ENCODE measurements at regions not wholly inside any gene's neighbourhood (a gene's known extent, or its start where the extent isn't known, plus 50 kb on each side); places are given as distances from the start of the nearest gene placed in this dataset.

- Histone ChIP-seq H3K4me1 (ENCODE audit: control insufficient read depth, extremely low read depth, insufficient read depth, low read length) (no peaks in the 10 kb centered on the region), H3K36me3 (ENCODE audit: control insufficient read depth in 2 of 2, extremely low read depth in 1 of 2, insufficient read depth in 2 of 2, low read length in 2 of 2) (no peaks in the 10 kb centered on the region), H3K27ac (ENCODE audit: control insufficient read depth, insufficient read depth, low read length) (no peak overlapping the region), H3K9ac (ENCODE audit: control insufficient read depth, extremely low read depth, insufficient read depth, low read length) (no peak overlapping the region), H4K20me1 (ENCODE audit: control insufficient read depth, extremely low read depth, insufficient read depth, low read length) (no peaks in the 10 kb centered on the region), H3K9me1 (ENCODE audit: control insufficient read depth, extremely low read depth, insufficient read depth, low read length) (no peaks in the 10 kb centered on the region), H3K79me2 (ENCODE audit: control insufficient read depth, insufficient read depth, low read length) (no peaks in the 10 kb centered on the region), H3K27me3 (ENCODE audit: control insufficient read depth, extremely low read depth, insufficient read depth, low read length) (no peaks in the 10 kb centered on the region), H3K4me3 (ENCODE audit: control insufficient read depth in 2 of 3, extremely low read depth in 1 of 3, insufficient read depth in 2 of 3, low read depth in 1 of 3, low read length in 3 of 3) (no peak overlapping the region), H3K4me2 (ENCODE audit: control insufficient read depth, extremely low read depth, insufficient read depth, low read depth, low read length) (no peak overlapping the region), H2AFZ (ENCODE audit: control insufficient read depth, low read length) (no peak overlapping the region), H3K9me3 (ENCODE audit: control insufficient read depth, low read depth, low read length) (peaks cover 2% of the 10 kb centered on the region)
- TF ChIP-seq, protein P1, sequence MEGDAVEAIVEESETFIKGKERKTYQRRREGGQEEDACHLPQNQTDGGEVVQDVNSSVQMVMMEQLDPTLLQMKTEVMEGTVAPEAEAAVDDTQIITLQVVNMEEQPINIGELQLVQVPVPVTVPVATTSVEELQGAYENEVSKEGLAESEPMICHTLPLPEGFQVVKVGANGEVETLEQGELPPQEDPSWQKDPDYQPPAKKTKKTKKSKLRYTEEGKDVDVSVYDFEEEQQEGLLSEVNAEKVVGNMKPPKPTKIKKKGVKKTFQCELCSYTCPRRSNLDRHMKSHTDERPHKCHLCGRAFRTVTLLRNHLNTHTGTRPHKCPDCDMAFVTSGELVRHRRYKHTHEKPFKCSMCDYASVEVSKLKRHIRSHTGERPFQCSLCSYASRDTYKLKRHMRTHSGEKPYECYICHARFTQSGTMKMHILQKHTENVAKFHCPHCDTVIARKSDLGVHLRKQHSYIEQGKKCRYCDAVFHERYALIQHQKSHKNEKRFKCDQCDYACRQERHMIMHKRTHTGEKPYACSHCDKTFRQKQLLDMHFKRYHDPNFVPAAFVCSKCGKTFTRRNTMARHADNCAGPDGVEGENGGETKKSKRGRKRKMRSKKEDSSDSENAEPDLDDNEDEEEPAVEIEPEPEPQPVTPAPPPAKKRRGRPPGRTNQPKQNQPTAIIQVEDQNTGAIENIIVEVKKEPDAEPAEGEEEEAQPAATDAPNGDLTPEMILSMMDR (optimal IDR thresholded peaks at IDR 0.05 in 1 of 3, IDR thresholded peaks at IDR 0.05 in 1 of 3, conservative IDR thresholded peaks at IDR 0.05 in 1 of 3; ENCODE audit: extremely low read depth in 1 of 3, insufficient read depth in 2 of 3, low read length in 3 of 3), result no peak
- TF ChIP-seq EZH2 (IDR thresholded peaks at IDR 0.05; ENCODE audit: low read length), result no peak
- FAIRE-seq, result no peak
- no peak for DNase-seq (ENCODE audit: low read depth, low spot score)
- dilution Hi-C loops (cut with MboI; ENCODE audit: extremely low pct_ligation_motif_present, low sequenced_read_pairs), result no loop called here
Measured at GRCh38 chr5:158033724-158034123, 174.8 kb upstream of the CLINT1 start.

- Histone ChIP-seq H3K27me3 (ENCODE audit: control insufficient read depth, extremely low read depth, insufficient read depth, low read length) (no peaks in the 10 kb centered on the region), H3K9ac (ENCODE audit: control insufficient read depth, extremely low read depth, insufficient read depth, low read length) (no peak overlapping the region), H2AFZ (ENCODE audit: control insufficient read depth, low read length) (no peak overlapping the region), H3K36me3 (ENCODE audit: control insufficient read depth in 2 of 2, extremely low read depth in 1 of 2, insufficient read depth in 2 of 2, low read length in 2 of 2) (no peaks in the 10 kb centered on the region), H3K4me1 (ENCODE audit: control insufficient read depth, extremely low read depth, insufficient read depth, low read length) (no peaks in the 10 kb centered on the region), H3K9me3 (ENCODE audit: control insufficient read depth, low read depth, low read length) (peaks cover 2% of the 10 kb centered on the region), H3K79me2 (ENCODE audit: control insufficient read depth, insufficient read depth, low read length) (no peaks in the 10 kb centered on the region), H3K4me3 (ENCODE audit: control insufficient read depth in 2 of 3, extremely low read depth in 1 of 3, insufficient read depth in 2 of 3, low read depth in 1 of 3, low read length in 3 of 3) (no peak overlapping the region), H3K9me1 (ENCODE audit: control insufficient read depth, extremely low read depth, insufficient read depth, low read length) (no peaks in the 10 kb centered on the region), H3K27ac (ENCODE audit: control insufficient read depth, insufficient read depth, low read length) (no peak overlapping the region), H3K4me2 (ENCODE audit: control insufficient read depth, extremely low read depth, insufficient read depth, low read depth, low read length) (no peak overlapping the region), H4K20me1 (ENCODE audit: control insufficient read depth, extremely low read depth, insufficient read depth, low read length) (no peaks in the 10 kb centered on the region)
- TF ChIP-seq, protein P1 (optimal IDR thresholded peaks at IDR 0.05 in 1 of 3, IDR thresholded peaks at IDR 0.05 in 1 of 3, conservative IDR thresholded peaks at IDR 0.05 in 1 of 3; ENCODE audit: extremely low read depth in 1 of 3, insufficient read depth in 2 of 3, low read length in 3 of 3), result no peak
- TF ChIP-seq EZH2 (IDR thresholded peaks at IDR 0.05; ENCODE audit: low read length), result no peak
- FAIRE-seq, result no peak
- dilution Hi-C loops (cut with MboI; ENCODE audit: extremely low pct_ligation_motif_present, low sequenced_read_pairs), result no loop called here
- DNase-seq (ENCODE audit: low read depth, low spot score), result no peak
Measured at GRCh38 chr5:158033076-158033475, 174.1 kb upstream of the CLINT1 start.

All from keratinocyte (primary cell).